ENCODE measurements at regions not wholly inside any gene's neighbourhood (a gene's known extent, or its start where the extent isn't known, plus 50 kb on each side); places are given as distances from the start of the nearest gene placed in this dataset.

- H3K27me3 ChIP-seq (replicated peaks in 1 of 2; ENCODE audit: control insufficient read depth in 2 of 2, insufficient read depth in 2 of 2, low read length in 1 of 2), result no peaks in the 10 kb centered on the region
- TF ChIP-seq ZZZ3 (IDR thresholded peaks at IDR 0.05; ENCODE audit: control insufficient read depth, insufficient read length, low read depth), result no peak
- H3K9me3 ChIP-seq (replicated peaks; ENCODE audit: control insufficient read depth, insufficient read depth, low read length), result no peaks in the 10 kb centered on the region
- no peak overlapping the region for H3K4me2 ChIP-seq (ENCODE audit: control insufficient read depth, insufficient read depth)
- CTCF ChIA-PET, result no interaction called here
- H3K4me3 ChIP-seq, result no peak overlapping the region
- FAIRE-seq, result no peak
- no peaks in the 10 kb centered on the region for H4K20me1 ChIP-seq (ENCODE audit: control insufficient read depth, insufficient read depth)
- RAD21 ChIA-PET (ENCODE audit: unreplicated experiment), result no interaction called here
- no TSS peak for BruUV-seq (replicated peaks)
- H3K4me1 ChIP-seq (ENCODE audit: control insufficient read depth, insufficient read depth, low read length), result no peaks in the 10 kb centered on the region
- H2AFZ ChIP-seq (ENCODE audit: control insufficient read depth, low read depth, low read length), result no peak overlapping the region
- intact Hi-C loops (cut with micrococcal nuclease; ENCODE audit: unreplicated experiment) (no loop called here), in situ Hi-C loops (cut with MboI) (no loop called here)
- no peak for ATAC-seq
- H3K36me3 ChIP-seq (ENCODE audit: control insufficient read depth in 2 of 2, insufficient read depth in 2 of 2, low read length in 1 of 2), result no peaks in the 10 kb centered on the region
- no peak for DNase-seq (ENCODE audit: low read depth, low spot score)
- H3K79me2 ChIP-seq (ENCODE audit: control insufficient read depth, insufficient read depth, low read length), result no peaks in the 10 kb centered on the region
- SMC1A ChIA-PET (ENCODE audit: uncharacterized antibody, unreplicated experiment), result interaction anchor here (1.1 kb wide), 1 partner anchor 38 kb away, joined by 3 read pairs; no protein-coding TSS in a partner anchor
- POLR2A ChIA-PET, result no interaction called here
- no peak overlapping the region for H3K9ac ChIP-seq (ENCODE audit: control insufficient read depth, insufficient read depth, low read length)
- no peak overlapping the region for H3K27ac ChIP-seq (ENCODE audit: control insufficient read depth, insufficient read depth)
These were observed 123.6 kb upstream of the XIRP2 start for GRCh38 chr2:166764702-166765101.

DNA sequence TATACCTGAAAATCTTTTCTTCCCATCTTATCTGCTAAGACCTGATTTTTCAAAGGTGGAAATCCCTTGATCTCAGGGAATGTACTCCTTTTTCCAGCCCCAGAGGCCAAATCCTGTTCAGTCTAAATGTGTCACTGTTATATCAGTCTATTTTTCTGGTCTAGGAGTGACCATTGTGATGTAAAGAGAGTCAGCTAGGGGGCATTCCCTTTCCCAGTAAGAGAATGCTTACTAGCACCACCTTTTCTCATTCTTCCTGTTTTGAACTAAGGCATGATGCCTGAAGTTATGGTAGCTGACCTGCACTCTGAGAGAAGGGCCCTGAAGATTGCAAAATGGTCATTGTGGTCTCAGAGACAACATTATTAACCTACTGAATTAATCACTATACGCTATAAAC, 124.1 kb upstream of the XIRP2 start:
- Histone ChIP-seq H3K79me2 (ENCODE audit: control insufficient read depth, insufficient read depth, low read length) (no peaks in the 10 kb centered on the region), H3K4me3 (no peak overlapping the region), H4K20me1 (ENCODE audit: control insufficient read depth, insufficient read depth) (no peaks in the 10 kb centered on the region), H3K27me3 (replicated peaks in 1 of 2; ENCODE audit: control insufficient read depth in 2 of 2, insufficient read depth in 2 of 2, low read length in 1 of 2) (no peaks in the 10 kb centered on the region), H3K4me1 (ENCODE audit: control insufficient read depth, insufficient read depth, low read length) (no peaks in the 10 kb centered on the region), H3K9me3 (replicated peaks; ENCODE audit: control insufficient read depth, insufficient read depth, low read length) (no peaks in the 10 kb centered on the region), H3K36me3 (ENCODE audit: control insufficient read depth in 2 of 2, insufficient read depth in 2 of 2, low read length in 1 of 2) (no peaks in the 10 kb centered on the region), H3K9ac (ENCODE audit: control insufficient read depth, insufficient read depth, low read length) (no peak overlapping the region), H3K27ac (ENCODE audit: control insufficient read depth, insufficient read depth) (no peak overlapping the region), H3K4me2 (ENCODE audit: control insufficient read depth, insufficient read depth) (no peak overlapping the region), H2AFZ (ENCODE audit: control insufficient read depth, low read depth, low read length) (no peak overlapping the region)
- POLR2A ChIA-PET, result no interaction called here
- ATAC-seq, result peak; percentile 21; the same call in 1 of the 3 replicates
- WGBS (ENCODE audit: insufficient coverage, insufficient replicate concordance, low lambda C conversion rate, missing lambda C conversion rate), result 6% methylated on average over 1 of the region's 1 CpG
- no peak for TF ChIP-seq MEF2A (IDR thresholded peaks at IDR 0.05; ENCODE audit: insufficient read depth, low read depth, low read length)
- TF ChIP-seq SUPT20H (IDR thresholded peaks at IDR 0.05; ENCODE audit: borderline replicate concordance, control insufficient read depth, low read depth, low read length), result no peak
- 0 out of 2 replicates have a peak, but pooled peaks have one; percentile 11 for TF ChIP-seq ZNF24 (IDR thresholded peaks at IDR 0.05)
- no peak for TF ChIP-seq CREB1 (IDR thresholded peaks at IDR 0.05; ENCODE audit: low read depth)
- TF ChIP-seq YBX1 (IDR thresholded peaks at IDR 0.05), result no peak
- no TSS peak for BruUV-seq (replicated peaks)
- intact Hi-C loops (cut with micrococcal nuclease; ENCODE audit: unreplicated experiment) (no loop called here), in situ Hi-C loops (cut with MboI) (no loop called here)
- CTCF ChIA-PET, result no interaction called here
- no peak for DNase-seq (ENCODE audit: low read depth, low spot score)
- no peak for FAIRE-seq
- SMC1A ChIA-PET (ENCODE audit: uncharacterized antibody, unreplicated experiment), result interaction anchor here (1.1 kb wide), 1 partner anchor 37 kb away, joined by 3 read pairs; no protein-coding TSS in a partner anchor
- RAD21 ChIA-PET (ENCODE audit: unreplicated experiment), result no interaction called here
